ENCODE measurements at regions not wholly inside any gene's neighbourhood (a gene's known extent, or its start where the extent isn't known, plus 50 kb on each side); places are given as distances from the start of the nearest gene placed in this dataset.

- Histone ChIP-seq H3K9me3 (no peaks in the 10 kb centered on the region), H3K4me1 (no peaks in the 10 kb centered on the region), H3K27ac (no peak overlapping the region), H3K36me3 (no peaks in the 10 kb centered on the region), H3K4me3 (no peak overlapping the region), H3K27me3 (no peaks in the 10 kb centered on the region)
- DNase-seq: no peak
- intact Hi-C loops (cut with DNase I): no loop called here
- WGBS, 2 donors: 51 to 78% methylated on average over 4 of the region's 4 CpGs
- no peak for TF ChIP-seq POLR2AphosphoS5 (IDR thresholded peaks at IDR 0.05)
- no peak for TF ChIP-seq POLR2A (IDR thresholded peaks at IDR 0.05)
- no peak for TF ChIP-seq CTCF (IDR thresholded peaks at IDR 0.05)
- no peak for TF ChIP-seq EP300 (IDR thresholded peaks at IDR 0.05)
Observed at GRCh38 chr13:106122234-106122633, 413.2 kb downstream of the EFNB2 start.

GRCh38 chr13:106121173-106121754 lies 414.2 kb downstream of the EFNB2 start:
- DNase-seq: no peak
- Histone ChIP-seq H3K9me3 (no peaks in the 10 kb centered on the region), H3K4me1 (no peaks in the 10 kb centered on the region), H3K36me3 (no peaks in the 10 kb centered on the region), H3K27me3 (no peaks in the 10 kb centered on the region), H3K27ac (no peak overlapping the region), H3K4me3 (no peak overlapping the region)
- intact Hi-C loops (cut with DNase I): no loop called here
- WGBS, 2 donors: 73 to 76% methylated on average over 2 of the region's 2 CpGs
- no peak for TF ChIP-seq POLR2AphosphoS5 (IDR thresholded peaks at IDR 0.05)
- TF ChIP-seq CTCF (IDR thresholded peaks at IDR 0.05): no peak

- H3K4me3 ChIP-seq: no peak overlapping the region
- H3K27me3 ChIP-seq: no peaks in the 10 kb centered on the region
- 64 to 77% methylated on average over 10 of the region's 10 CpGs for WGBS, 2 donors
- H3K36me3 ChIP-seq: no peaks in the 10 kb centered on the region
- intact Hi-C loops (cut with DNase I): no loop called here
- no peaks in the 10 kb centered on the region for H3K9me3 ChIP-seq
- H3K27ac ChIP-seq: no peak overlapping the region
- no peak for DNase-seq
- H3K4me1 ChIP-seq: peaks cover 0 to 6% (median 0%) of the 10 kb centered on the region in 4 donors
- TF ChIP-seq EP300 (IDR thresholded peaks at IDR 0.05) (no peak), POLR2AphosphoS5 (IDR thresholded peaks at IDR 0.05) (no peak), CTCF (IDR thresholded peaks at IDR 0.05) (no peak), POLR2A (IDR thresholded peaks at IDR 0.05) (no peak)
Observed at GRCh38 chr13:106118996-106119395, 416.5 kb downstream of the EFNB2 start.

GRCh38 chr13:106118050-106118449 lies 417.4 kb downstream of the EFNB2 start:
- H3K9me3 ChIP-seq: no peaks in the 10 kb centered on the region
- intact Hi-C loops (cut with DNase I): no loop called here
- WGBS, 2 donors: 84 to 89% methylated on average over 2 of the region's 2 CpGs
- TF ChIP-seq POLR2AphosphoS5 (IDR thresholded peaks at IDR 0.05): no peak
- TF ChIP-seq EP300 (IDR thresholded peaks at IDR 0.05): no peak
- TF ChIP-seq POLR2A (IDR thresholded peaks at IDR 0.05): no peak
- no peak for TF ChIP-seq CTCF (IDR thresholded peaks at IDR 0.05)
- H3K4me3 ChIP-seq: no peak overlapping the region
- no peak for DNase-seq
- H3K4me1 ChIP-seq: peaks cover 0 to 6% (median 0%) of the 10 kb centered on the region in 4 donors
- no peaks in the 10 kb centered on the region for H3K27me3 ChIP-seq
- H3K36me3 ChIP-seq: no peaks in the 10 kb centered on the region
- H3K27ac ChIP-seq: no peak overlapping the region

- TF ChIP-seq POLR2A (IDR thresholded peaks at IDR 0.05): no peak
- no peak for TF ChIP-seq CTCF (IDR thresholded peaks at IDR 0.05)
- no peak for TF ChIP-seq EP300 (IDR thresholded peaks at IDR 0.05)
- TF ChIP-seq POLR2AphosphoS5 (IDR thresholded peaks at IDR 0.05): no peak
- H3K4me1 ChIP-seq: peaks cover 0 to 6% (median 0%) of the 10 kb centered on the region in 4 donors
- no peaks in the 10 kb centered on the region for H3K27me3 ChIP-seq
Observed at GRCh38 chr13:106117640-106118039, 417.8 kb downstream of the EFNB2 start.

More at GRCh38 chr13:106117640-106118039, 417.8 kb downstream of the EFNB2 start:
- intact Hi-C loops (cut with DNase I): no loop called here
- no peaks in the 10 kb centered on the region for H3K9me3 ChIP-seq
- H3K27ac ChIP-seq: no peak overlapping the region
- WGBS, 2 donors: 94% methylated on average over 4 of the region's 4 CpGs
- DNase-seq: no peak
- no peak overlapping the region for H3K4me3 ChIP-seq
- no peaks in the 10 kb centered on the region for H3K36me3 ChIP-seq
